ENCODE measurements at regions not wholly inside any gene's neighbourhood (a gene's known extent, or its start where the extent isn't known, plus 50 kb on each side); places are given as distances from the start of the nearest gene placed in this dataset.

GRCh38 chr5:58080573-58080972 is 379.3 kb downstream of the PLK2 start:
- Histone ChIP-seq H3K4me1 (ENCODE audit: control insufficient read depth, low read length) (no peaks in the 10 kb centered on the region), H3K36me3 (ENCODE audit: control insufficient read depth, low read length) (no peaks in the 10 kb centered on the region), H3F3A (ENCODE audit: control insufficient read depth, insufficient read depth) (no peaks in the 10 kb centered on the region), H4K20me1 (ENCODE audit: control insufficient read depth, insufficient read depth, low read depth, low read length) (no peaks in the 10 kb centered on the region), H3K4me3 (ENCODE audit: low read length) (no peak overlapping the region), H3K9me3 (ENCODE audit: control insufficient read depth, insufficient read depth, low read length) (no peaks in the 10 kb centered on the region; the same call in 1 of the 2 replicates), H3K27ac (ENCODE audit: low read depth, low read length) (no peak overlapping the region), H3K4me2 (ENCODE audit: low read length) (no peak overlapping the region), H3K9me2 (replicated peaks; ENCODE audit: control insufficient read depth, low read length) (no peaks in the 10 kb centered on the region), H3K79me2 (ENCODE audit: control insufficient read depth, low read length) (no peaks in the 10 kb centered on the region), H3K27me3 (ENCODE audit: control insufficient read depth, low read length) (no peaks in the 10 kb centered on the region)
- no peak for TF ChIP-seq EZH2phosphoT487 (IDR thresholded peaks at IDR 0.05; ENCODE audit: borderline replicate concordance, low read length)

GRCh38 chr5:58077966-58078365 is 381.9 kb downstream of the PLK2 start:
- H3K9me3 ChIP-seq (ENCODE audit: control insufficient read depth, insufficient read depth, low read length): no peaks in the 10 kb centered on the region; the same call in 1 of the 2 replicates
- no peaks in the 10 kb centered on the region for H3K27me3 ChIP-seq (ENCODE audit: control insufficient read depth, low read length)
- no peak overlapping the region for H3K4me3 ChIP-seq (ENCODE audit: low read length)
- no peak overlapping the region for H3K27ac ChIP-seq (ENCODE audit: low read depth, low read length)
- no peaks in the 10 kb centered on the region for H3F3A ChIP-seq (ENCODE audit: control insufficient read depth, insufficient read depth)
- no peaks in the 10 kb centered on the region for H3K79me2 ChIP-seq (ENCODE audit: control insufficient read depth, low read length)
- H3K9me2 ChIP-seq (replicated peaks; ENCODE audit: control insufficient read depth, low read length): no peaks in the 10 kb centered on the region
- H4K20me1 ChIP-seq (ENCODE audit: control insufficient read depth, insufficient read depth, low read depth, low read length): no peaks in the 10 kb centered on the region
- H3K4me2 ChIP-seq (ENCODE audit: low read length): no peak overlapping the region
- H3K36me3 ChIP-seq (ENCODE audit: control insufficient read depth, low read length): no peaks in the 10 kb centered on the region
- TF ChIP-seq EZH2phosphoT487 (IDR thresholded peaks at IDR 0.05; ENCODE audit: borderline replicate concordance, low read length) (no peak), CTCF (IDR thresholded peaks at IDR 0.05; ENCODE audit: low read depth, low read length, poor library complexity, severe bottlenecking) (no peak)
- no peaks in the 10 kb centered on the region for H3K4me1 ChIP-seq (ENCODE audit: control insufficient read depth, low read length)

GRCh38 chr5:58077416-58077815 is 382.5 kb downstream of the PLK2 start:
- Histone ChIP-seq H3K4me3 (ENCODE audit: low read length) (no peak overlapping the region), H3K27ac (ENCODE audit: low read depth, low read length) (no peak overlapping the region), H3K36me3 (ENCODE audit: control insufficient read depth, low read length) (no peaks in the 10 kb centered on the region), H3K79me2 (ENCODE audit: control insufficient read depth, low read length) (no peaks in the 10 kb centered on the region), H3K9me2 (replicated peaks; ENCODE audit: control insufficient read depth, low read length) (no peaks in the 10 kb centered on the region), H3K27me3 (ENCODE audit: control insufficient read depth, low read length) (no peaks in the 10 kb centered on the region), H4K20me1 (ENCODE audit: control insufficient read depth, insufficient read depth, low read depth, low read length) (no peaks in the 10 kb centered on the region), H3K4me1 (ENCODE audit: control insufficient read depth, low read length) (no peaks in the 10 kb centered on the region), H3F3A (ENCODE audit: control insufficient read depth, insufficient read depth) (no peaks in the 10 kb centered on the region), H3K9me3 (ENCODE audit: control insufficient read depth, insufficient read depth, low read length) (no peaks in the 10 kb centered on the region; the same call in 1 of the 2 replicates), H3K4me2 (ENCODE audit: low read length) (no peak overlapping the region)
- TF ChIP-seq EZH2phosphoT487 (IDR thresholded peaks at IDR 0.05; ENCODE audit: borderline replicate concordance, low read length) (no peak), CTCF (IDR thresholded peaks at IDR 0.05; ENCODE audit: low read depth, low read length, poor library complexity, severe bottlenecking) (no peak)

- Histone ChIP-seq H4K20me1 (ENCODE audit: control insufficient read depth, insufficient read depth, low read depth, low read length) (no peaks in the 10 kb centered on the region), H3K27me3 (ENCODE audit: control insufficient read depth, low read length) (no peaks in the 10 kb centered on the region), H3K4me2 (ENCODE audit: low read length) (no peak overlapping the region), H3K27ac (ENCODE audit: low read depth, low read length) (no peak overlapping the region), H3K36me3 (ENCODE audit: control insufficient read depth, low read length) (no peaks in the 10 kb centered on the region), H3K9me2 (replicated peaks; ENCODE audit: control insufficient read depth, low read length) (no peaks in the 10 kb centered on the region), H3K79me2 (ENCODE audit: control insufficient read depth, low read length) (no peaks in the 10 kb centered on the region), H3K4me3 (ENCODE audit: low read length) (no peak overlapping the region), H3K4me1 (ENCODE audit: control insufficient read depth, low read length) (no peaks in the 10 kb centered on the region), H3K9me3 (ENCODE audit: control insufficient read depth, insufficient read depth, low read length) (no peaks in the 10 kb centered on the region), H3F3A (ENCODE audit: control insufficient read depth, insufficient read depth) (no peaks in the 10 kb centered on the region)
- TF ChIP-seq CTCF (IDR thresholded peaks at IDR 0.05; ENCODE audit: low read depth, low read length, poor library complexity, severe bottlenecking) (no peak), EZH2phosphoT487 (IDR thresholded peaks at IDR 0.05; ENCODE audit: borderline replicate concordance, low read length) (no peak)
Measured at GRCh38 chr5:58076483-58077257, 383.2 kb downstream of the PLK2 start.

Data from DOHH2 (cell line).